Activated CD4-positive, alpha-beta T cell treated with anti-CD3 and anti-CD28 coated beads, Interleukin-2, amount 10 ng/mL, durations not matched to agents 7 days and 5 days (primary cell): ENCODE measurements at regions not wholly inside any gene's neighbourhood (a gene's known extent, or its start where the extent isn't known, plus 50 kb on each side); places are given as distances from the start of the nearest gene placed in this dataset.

Experiments used
- CTCF ChIA-PET: fragments of 350-600 bp; sonication (Branson Sonifier 250); formaldehyde crosslinking; loops from one replicate; lab custom pipeline; 2021; ENCODE audit warnings: antibody characterized with exemption; lab: Charles Lee
- POLR2A ChIA-PET: fragments of 350-600 bp; sonication (Branson Sonifier 250); formaldehyde crosslinking; loops from one replicate; lab custom pipeline; 2021; ENCODE audit warnings: antibody characterized with exemption; lab: Charles Lee
- DNase-seq: peaks from one replicate; pipeline ENCODE4 v3.0.0-alpha.2; 2020
- H3K27ac Mint-ChIP-seq: one replicate; pipeline ENCODE4 v1.8.0; 2021; ENCODE audit warnings: mild to moderate bottlenecking, moderate library complexity, mixed read lengths
- H3K27me3 Mint-ChIP-seq: one replicate; pipeline ENCODE4 v1.8.0; 2021; ENCODE audit warnings: mixed read lengths
- H3K36me3 Mint-ChIP-seq: one replicate; pipeline ENCODE4 v1.8.0; 2021; ENCODE audit warnings: low read depth, mixed read lengths
- H3K4me1 Mint-ChIP-seq: one replicate; pipeline ENCODE4 v1.8.0; 2021; ENCODE audit warnings: mixed read lengths
- H3K4me3 Mint-ChIP-seq: one replicate; pipeline ENCODE4 v1.8.0; 2021; ENCODE audit warnings: mild to moderate bottlenecking, moderate library complexity, mixed read lengths
- H3K9me3 Mint-ChIP-seq: one replicate; pipeline ENCODE4 v1.8.0; 2021; ENCODE audit warnings: mixed read lengths

DNA sequence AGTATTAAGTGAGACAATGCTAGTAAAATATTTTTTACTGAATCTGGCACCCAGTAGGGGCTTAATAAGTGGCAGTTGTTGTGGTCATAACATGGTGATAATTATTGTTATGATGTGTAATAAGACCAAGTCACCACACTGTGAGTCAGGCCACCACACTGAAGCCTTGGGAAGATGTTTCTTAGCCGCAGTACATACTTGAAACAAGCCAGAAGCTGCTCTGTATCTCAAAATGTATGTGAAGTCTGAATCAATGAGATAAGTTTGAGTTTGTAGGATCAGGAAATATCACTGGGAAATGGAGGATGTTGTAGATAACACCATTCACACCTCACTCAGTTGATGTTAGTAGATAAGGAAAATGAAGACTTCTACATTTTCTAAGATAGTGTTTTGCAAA lies 51.3 kb upstream of the PTPN3 start:
- H3K9me3 Mint-ChIP-seq: peaks cover 2% of the 10 kb centered on the region
- DNase-seq: no peak
- H3K27ac Mint-ChIP-seq: no peak overlapping the region
- no peaks in the 10 kb centered on the region for H3K4me1 Mint-ChIP-seq
- peaks cover 2% of the 10 kb centered on the region for H3K27me3 Mint-ChIP-seq
- ChIA-PET POLR2A (no interaction called here), CTCF (no interaction called here)
- H3K36me3 Mint-ChIP-seq: no peaks in the 10 kb centered on the region
- H3K4me3 Mint-ChIP-seq: no peak overlapping the region

DNA sequence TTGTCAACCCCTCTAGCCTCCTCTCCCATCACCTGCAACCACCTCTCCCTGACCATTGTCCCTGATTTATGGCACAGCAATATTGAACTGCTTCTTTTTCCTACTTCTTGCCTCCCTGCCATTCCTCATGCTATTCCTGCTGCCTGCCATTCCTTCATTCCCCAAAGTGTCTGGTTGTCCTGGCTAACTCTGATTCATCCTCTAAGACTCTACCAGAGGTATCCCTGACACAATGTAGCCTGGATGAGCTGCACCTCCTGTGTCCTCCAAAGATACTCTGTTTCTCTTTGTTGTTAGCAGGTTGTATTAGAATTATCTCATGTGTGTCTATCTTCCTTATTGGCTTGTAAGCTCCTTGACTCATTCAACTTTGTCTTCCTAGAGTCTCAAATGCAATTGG lies 53.5 kb upstream of the PTPN3 start:
- no peak overlapping the region for H3K4me3 Mint-ChIP-seq
- H3K36me3 Mint-ChIP-seq: no peaks in the 10 kb centered on the region
- ChIA-PET POLR2A (no interaction called here), CTCF (no interaction called here)
- DNase-seq: no peak
- H3K4me1 Mint-ChIP-seq: no peaks in the 10 kb centered on the region
- H3K27me3 Mint-ChIP-seq: peaks cover 3% of the 10 kb centered on the region
- H3K9me3 Mint-ChIP-seq: peaks cover 2% of the 10 kb centered on the region
- H3K27ac Mint-ChIP-seq: no peak overlapping the region

DNA sequence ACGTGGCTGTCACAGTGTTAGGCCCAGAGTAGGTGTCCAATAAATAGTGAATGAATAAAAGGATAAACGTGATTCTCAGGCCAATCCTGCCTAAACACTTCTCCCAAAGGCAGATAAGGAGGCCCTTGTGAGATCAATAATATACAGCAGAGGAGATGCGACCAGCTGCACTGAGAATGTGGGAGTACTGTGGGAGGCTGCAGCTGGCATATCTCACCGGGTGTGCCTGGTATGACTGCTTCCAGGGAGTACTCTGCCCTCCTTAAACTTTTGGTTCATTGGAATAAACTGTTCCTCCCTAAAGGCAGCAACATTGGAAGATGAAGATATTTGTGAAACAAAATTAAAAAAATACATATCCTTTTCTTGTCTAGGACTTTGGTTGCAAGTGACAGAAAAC lies 57.1 kb upstream of the PTPN3 start:
- Mint-ChIP-seq H3K9me3 (no peaks in the 10 kb centered on the region), H3K27me3 (peaks cover 4% of the 10 kb centered on the region), H3K36me3 (no peaks in the 10 kb centered on the region), H3K27ac (no peak overlapping the region), H3K4me1 (no peaks in the 10 kb centered on the region), H3K4me3 (no peak overlapping the region)
- CTCF ChIA-PET: interaction anchor here (0.6 kb wide), 1 partner anchor 416 kb away, joined by 3 read pairs; no protein-coding TSS in a partner anchor
- DNase-seq: no peak
- POLR2A ChIA-PET: no interaction called here

DNA sequence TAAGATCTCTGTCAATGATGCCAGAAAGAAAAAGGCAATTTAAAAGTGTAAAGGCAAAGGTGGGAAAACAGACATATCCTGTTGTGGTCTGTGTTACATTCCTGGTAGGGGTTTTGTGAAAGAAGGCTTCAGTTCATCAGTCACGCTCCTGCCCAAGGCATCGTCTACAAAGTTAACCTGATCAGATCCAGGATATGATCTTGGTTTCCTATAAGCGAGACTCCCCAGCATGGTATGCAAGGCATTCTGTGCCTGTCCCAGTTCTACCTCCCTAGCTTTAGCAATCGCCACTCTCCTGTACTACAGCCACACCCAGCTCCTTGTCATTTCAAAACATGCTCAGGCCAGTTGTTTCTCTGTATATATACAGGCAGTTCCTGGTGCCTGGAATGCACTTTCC lies 58.0 kb upstream of the PTPN3 start:
- no peak overlapping the region for H3K27ac Mint-ChIP-seq
- no peaks in the 10 kb centered on the region for H3K9me3 Mint-ChIP-seq
- no peaks in the 10 kb centered on the region for H3K4me1 Mint-ChIP-seq
- ChIA-PET POLR2A (no interaction called here), CTCF (no interaction called here)
- H3K27me3 Mint-ChIP-seq: peaks cover 4% of the 10 kb centered on the region
- no peak for DNase-seq
- no peaks in the 10 kb centered on the region for H3K36me3 Mint-ChIP-seq
- no peak overlapping the region for H3K4me3 Mint-ChIP-seq

DNA sequence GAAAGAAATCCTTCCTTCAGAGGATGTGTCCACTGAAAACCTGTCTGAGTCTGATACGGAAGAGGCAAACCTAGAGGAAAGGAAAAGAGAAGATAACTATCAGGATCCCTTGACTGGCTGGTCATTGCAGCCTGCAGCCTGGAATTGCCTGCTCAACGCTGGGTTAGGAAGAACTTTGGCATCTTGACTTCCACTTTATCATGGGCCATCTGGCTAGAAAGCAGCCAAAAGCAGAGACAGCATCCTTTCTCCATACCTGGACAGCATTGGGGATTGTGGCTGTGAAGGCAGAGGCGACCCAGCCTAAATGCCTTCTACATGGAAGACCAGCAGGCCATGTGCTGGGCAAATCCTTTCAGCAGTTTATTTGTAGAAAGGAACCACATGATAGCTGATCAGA lies 58.7 kb upstream of the PTPN3 start:
- Mint-ChIP-seq H3K27ac (no peak overlapping the region), H3K36me3 (no peaks in the 10 kb centered on the region), H3K4me3 (no peak overlapping the region), H3K9me3 (no peaks in the 10 kb centered on the region), H3K27me3 (peaks cover 4% of the 10 kb centered on the region), H3K4me1 (no peaks in the 10 kb centered on the region)
- CTCF ChIA-PET: no interaction called here
- DNase-seq: no peak
- POLR2A ChIA-PET: no interaction called here

DNA sequence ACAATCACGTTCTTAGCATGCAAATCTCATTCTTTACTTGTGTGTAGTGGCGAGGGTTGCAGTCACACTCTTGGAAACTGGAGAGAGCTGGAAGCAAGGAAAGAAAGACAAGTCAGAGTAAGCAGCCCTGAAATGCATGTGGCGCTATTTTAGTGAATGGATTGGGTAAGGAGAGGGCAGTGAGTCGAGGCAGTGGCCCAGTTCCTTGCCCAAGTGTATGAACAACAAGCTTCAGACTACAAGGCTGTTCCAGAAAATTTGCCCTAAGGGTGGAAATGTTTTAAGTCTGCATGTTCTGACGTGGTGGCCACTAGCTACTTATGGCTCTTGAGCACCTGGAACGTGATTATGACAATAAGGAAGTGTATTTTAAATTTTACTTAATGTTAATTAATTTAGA lies 59.4 kb upstream of the PTPN3 start:
- DNase-seq: no peak
- Mint-ChIP-seq H3K4me1 (no peaks in the 10 kb centered on the region), H3K36me3 (no peaks in the 10 kb centered on the region), H3K27me3 (peaks cover 4% of the 10 kb centered on the region), H3K27ac (no peak overlapping the region), H3K4me3 (no peak overlapping the region), H3K9me3 (no peaks in the 10 kb centered on the region)
- ChIA-PET POLR2A (no interaction called here), CTCF (no interaction called here)

DNA sequence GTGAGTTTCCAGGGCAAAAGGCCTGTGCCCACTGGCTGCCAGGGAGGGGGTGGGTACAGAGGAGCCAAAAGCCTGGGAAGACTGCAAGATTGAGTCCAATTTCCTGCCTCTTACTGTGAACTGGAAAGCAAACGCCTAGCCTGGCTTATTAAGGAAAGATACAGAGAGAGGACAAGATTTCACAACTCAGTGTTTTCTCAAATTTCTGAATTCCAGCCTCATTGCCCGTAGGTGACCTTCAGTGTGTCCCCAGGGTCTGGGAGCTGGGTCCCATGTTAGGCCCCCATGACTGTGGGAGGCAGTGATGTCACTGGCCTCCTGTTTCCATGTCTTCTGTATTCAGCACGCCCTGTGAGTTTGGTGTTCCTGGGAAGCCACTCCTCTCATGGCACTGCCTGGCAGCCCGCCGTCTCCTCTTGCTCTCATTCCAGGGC lies 60.6 kb upstream of the PTPN3 start:
- POLR2A ChIA-PET: no interaction called here
- no peak for DNase-seq
- Mint-ChIP-seq H3K27ac (no peak overlapping the region), H3K9me3 (no peaks in the 10 kb centered on the region), H3K27me3 (peaks cover 7% of the 10 kb centered on the region), H3K4me1 (no peaks in the 10 kb centered on the region), H3K36me3 (no peaks in the 10 kb centered on the region), H3K4me3 (no peak overlapping the region)
- CTCF ChIA-PET: interaction anchor here (0.6 kb wide), 1 partner anchor 337 kb away, joined by 3 read pairs; no protein-coding TSS in a partner anchor

DNA sequence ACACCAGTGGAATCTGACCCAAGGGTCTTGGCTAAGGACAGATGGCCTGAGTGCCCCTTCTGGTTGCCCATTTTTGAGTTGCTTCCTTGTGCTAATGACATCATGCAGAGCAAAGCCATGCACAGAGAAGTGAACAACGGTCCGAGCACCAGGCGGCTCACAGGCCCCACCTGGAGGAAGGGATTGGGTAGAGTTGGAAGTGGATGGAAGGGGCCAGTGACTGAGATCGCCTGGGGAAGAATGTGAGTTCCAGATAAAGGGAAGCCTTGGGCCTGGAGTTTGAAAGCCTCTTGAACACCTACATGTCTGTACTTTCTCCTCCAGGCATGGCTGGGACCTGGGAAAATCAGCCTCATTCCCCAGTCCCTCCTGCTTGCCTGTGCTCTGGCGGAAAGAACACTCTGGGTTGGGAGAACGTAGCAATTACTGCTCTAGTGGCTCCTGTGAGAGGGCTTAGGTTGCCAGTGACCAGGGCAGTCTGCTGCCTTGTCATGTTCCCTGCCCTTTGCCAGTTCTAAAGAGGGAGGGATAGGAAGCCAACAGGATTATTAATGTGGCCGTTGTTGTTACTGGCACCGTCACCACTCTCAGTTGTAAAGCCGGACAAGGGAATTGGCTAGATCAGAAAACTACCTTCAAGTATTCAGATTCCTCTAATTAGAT lies 62.5 kb upstream of the PTPN3 start:
- Mint-ChIP-seq H3K4me3 (no peak overlapping the region), H3K4me1 (no peaks in the 10 kb centered on the region), H3K27ac (no peak overlapping the region), H3K9me3 (no peaks in the 10 kb centered on the region), H3K27me3 (peaks cover 12% of the 10 kb centered on the region), H3K36me3 (no peaks in the 10 kb centered on the region)
- DNase-seq: no peak
- ChIA-PET CTCF (no interaction called here), POLR2A (no interaction called here)

DNA sequence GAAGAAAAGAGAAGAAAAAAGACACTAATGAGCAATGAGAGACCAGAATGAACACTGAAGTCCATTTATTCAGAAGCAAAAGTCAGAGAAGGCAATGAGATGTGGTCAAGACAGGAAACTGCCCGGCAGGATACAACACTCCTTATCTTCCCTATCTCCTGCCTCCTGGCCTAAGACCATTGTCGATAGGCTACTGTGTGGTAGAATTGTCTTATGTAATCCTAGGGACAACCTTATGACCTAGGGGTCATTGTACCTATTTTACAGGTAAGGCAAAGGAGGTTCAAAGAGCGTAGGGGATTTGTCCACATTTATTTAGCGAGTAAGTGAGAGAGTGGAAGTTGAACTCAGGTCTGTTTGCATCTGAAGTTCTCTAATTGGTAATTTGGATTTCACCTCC lies 63.0 kb upstream of the PTPN3 start:
- ChIA-PET POLR2A (no interaction called here), CTCF (no interaction called here)
- Mint-ChIP-seq H3K4me3 (no peak overlapping the region), H3K9me3 (no peaks in the 10 kb centered on the region), H3K27ac (no peak overlapping the region), H3K36me3 (no peaks in the 10 kb centered on the region), H3K27me3 (peaks cover 13% of the 10 kb centered on the region), H3K4me1 (no peaks in the 10 kb centered on the region)
- no peak for DNase-seq

DNA sequence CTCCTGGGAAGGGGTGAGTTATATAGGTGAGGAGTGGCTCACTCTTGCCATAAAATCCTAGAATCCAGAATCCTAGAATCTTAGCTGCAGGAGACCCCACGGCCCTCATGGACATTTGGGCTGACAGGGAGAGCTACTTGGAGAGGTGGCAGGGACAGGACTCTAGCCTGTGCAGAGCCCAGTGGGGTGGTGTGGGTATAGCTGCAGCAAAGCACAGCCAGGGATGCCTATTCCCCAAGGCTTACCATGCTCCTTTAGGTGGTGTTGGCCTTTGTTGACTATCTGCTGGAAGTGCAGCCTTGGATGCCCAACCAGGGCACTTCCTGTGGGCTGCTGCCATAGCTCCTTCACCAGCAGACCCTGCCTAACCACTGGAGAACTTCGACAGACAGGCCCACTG lies 70.0 kb upstream of the PTPN3 start:
- H3K4me1 Mint-ChIP-seq: no peaks in the 10 kb centered on the region
- no peaks in the 10 kb centered on the region for H3K9me3 Mint-ChIP-seq
- POLR2A ChIA-PET: no interaction called here
- no peak overlapping the region for H3K27ac Mint-ChIP-seq
- DNase-seq: no peak
- H3K4me3 Mint-ChIP-seq: no peak overlapping the region
- CTCF ChIA-PET: no interaction called here
- H3K27me3 Mint-ChIP-seq: peaks cover 41% of the 10 kb centered on the region
- no peaks in the 10 kb centered on the region for H3K36me3 Mint-ChIP-seq

DNA sequence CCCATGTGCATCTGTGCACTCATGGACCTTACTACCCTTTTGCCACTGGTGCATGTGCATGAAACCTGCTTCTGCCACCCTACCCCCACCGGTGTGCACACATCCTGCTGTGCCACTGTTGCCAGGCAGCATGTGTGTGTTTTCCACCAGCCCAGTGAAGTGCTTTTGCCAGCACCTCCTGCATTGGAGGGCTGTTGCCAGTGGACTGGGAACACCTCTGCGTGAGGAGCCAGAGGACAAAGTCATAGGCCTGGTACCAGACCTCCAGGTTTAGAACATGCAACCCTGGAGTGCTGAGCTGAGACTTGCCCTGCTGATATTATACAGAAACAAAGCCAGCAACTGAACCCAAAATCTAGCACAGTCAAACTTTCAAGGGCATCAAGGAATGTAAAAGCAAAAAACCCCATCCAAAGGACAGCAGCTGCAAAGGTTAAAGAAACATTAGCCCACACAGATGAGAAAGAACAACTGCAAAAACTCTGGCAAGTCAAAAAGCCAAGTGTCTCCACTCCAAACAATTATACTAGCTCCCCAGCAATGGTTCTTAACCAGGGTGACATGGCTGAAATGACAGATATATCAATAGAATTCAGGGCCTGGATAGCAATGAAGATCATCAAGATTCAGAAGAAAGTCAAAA lies 70.6 kb upstream of the PTPN3 start:
- Mint-ChIP-seq H3K27me3 (peaks cover 42% of the 10 kb centered on the region), H3K4me1 (no peaks in the 10 kb centered on the region), H3K4me3 (no peak overlapping the region), H3K9me3 (no peaks in the 10 kb centered on the region), H3K27ac (no peak overlapping the region), H3K36me3 (no peaks in the 10 kb centered on the region)
- ChIA-PET CTCF (no interaction called here), POLR2A (interaction anchor here (0.6 kb wide), 1 partner anchor 250 kb away, joined by 4 read pairs; no protein-coding TSS in a partner anchor)
- no peak for DNase-seq

DNA sequence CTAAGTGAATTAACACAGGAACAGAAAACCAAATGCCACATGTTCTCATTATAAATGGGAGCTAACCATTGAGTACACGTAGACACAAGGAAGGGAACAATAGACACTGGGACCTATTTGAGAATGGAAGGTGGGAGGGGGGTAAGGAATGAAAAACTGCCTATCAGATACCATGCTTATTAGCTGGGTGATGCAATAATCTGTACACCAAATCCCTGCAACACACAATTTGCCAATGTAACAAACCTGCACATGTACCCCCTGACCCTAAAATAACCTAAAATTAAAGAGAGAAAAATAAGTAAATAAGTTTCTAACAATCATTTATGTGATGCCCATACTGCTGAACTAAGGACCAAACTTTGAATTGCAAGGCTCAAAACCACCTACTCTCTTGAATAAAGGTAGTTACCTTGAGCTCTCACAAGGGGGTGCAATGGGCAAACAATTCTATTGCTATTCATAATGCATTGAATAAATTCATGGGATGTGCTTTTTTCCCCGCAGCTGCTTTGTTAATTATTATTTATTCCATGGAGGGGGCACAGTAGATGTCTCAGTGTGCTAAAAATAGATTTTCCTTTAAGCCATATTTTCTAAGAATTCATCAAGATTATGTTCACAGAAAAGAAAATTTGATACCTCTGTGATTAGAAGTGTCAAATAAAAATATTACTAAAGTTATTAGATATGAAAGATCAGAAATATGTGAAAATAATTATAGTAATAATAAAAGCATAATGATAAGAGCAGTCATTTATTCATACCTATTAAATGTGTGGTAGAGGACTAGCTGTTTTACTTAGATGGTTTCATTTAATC lies 76.2 kb upstream of the PTPN3 start:
- Mint-ChIP-seq H3K27me3 (peaks cover 35% of the 10 kb centered on the region), H3K36me3 (no peaks in the 10 kb centered on the region), H3K4me1 (no peaks in the 10 kb centered on the region), H3K4me3 (no peak overlapping the region), H3K9me3 (no peaks in the 10 kb centered on the region), H3K27ac (no peak overlapping the region)
- peak; percentile 47 for DNase-seq
- CTCF ChIA-PET: interaction anchor here (0.6 kb wide), 1 partner anchor 573 kb away, joined by 3 read pairs; no protein-coding TSS in a partner anchor
- POLR2A ChIA-PET: interaction anchor here (0.7 kb wide), 1 partner anchor 197 kb away, joined by 3 read pairs; no protein-coding TSS in a partner anchor

DNA sequence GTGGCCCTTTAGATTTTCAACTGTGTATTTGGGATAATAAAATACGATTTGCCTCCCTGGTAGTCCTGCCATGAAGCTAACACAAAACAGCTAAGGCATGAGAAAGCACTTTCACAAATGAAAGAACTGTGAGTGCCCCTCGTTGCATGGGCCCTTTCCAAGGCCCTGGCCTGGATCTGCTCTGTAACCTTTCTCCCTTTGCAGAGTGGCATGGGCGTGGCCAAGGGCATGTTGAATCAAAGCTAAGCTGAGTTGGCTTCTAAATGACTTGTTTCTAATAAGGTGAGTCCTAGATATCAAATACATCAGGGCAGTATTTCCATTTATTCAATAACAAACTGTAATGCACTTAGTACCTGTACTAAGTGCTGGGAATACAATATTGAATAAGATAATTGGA lies 78.7 kb upstream of the PTPN3 start:
- ChIA-PET POLR2A (no interaction called here), CTCF (no interaction called here)
- no peak overlapping the region for H3K27ac Mint-ChIP-seq
- no peak overlapping the region for H3K4me3 Mint-ChIP-seq
- H3K27me3 Mint-ChIP-seq: peaks cover 16% of the 10 kb centered on the region
- DNase-seq: no peak
- no peaks in the 10 kb centered on the region for H3K4me1 Mint-ChIP-seq
- no peaks in the 10 kb centered on the region for H3K36me3 Mint-ChIP-seq
- H3K9me3 Mint-ChIP-seq: no peaks in the 10 kb centered on the region
